GM23338 (cell line): ENCODE measurements at regions not wholly inside any gene's neighbourhood (a gene's known extent, or its start where the extent isn't known, plus 50 kb on each side); places are given as distances from the start of the nearest gene placed in this dataset.
A peak's percentile ranks its signal among the peaks of the same experiment; 100 is the strongest.

Experiments used
- ATAC-seq: fragments of 200-7000 bp; cut with Tn5 transposase; 3 replicates; pipeline ENCODE4 v1.9.1; 2020
- DNase-seq: peaks from one replicate; pipeline ENCODE4 v3.0.0-alpha.2; 2015; ENCODE audit warnings: low spot score
- H2AFZ ChIP-seq: fragments of 200-600 bp; sonication (generic); 2 replicates; pipeline ENCODE4 v1.8.0; 2016; ENCODE audit warnings: antibody characterized with exemption, mild to moderate bottlenecking, moderate library complexity
- H3F3A ChIP-seq: fragments of 200-600 bp; sonication (generic); replicated peaks from 2 replicates; pipeline ENCODE4 v1.8.0; 2017; ENCODE audit warnings: antibody characterized with exemption, mixed run types, low read depth
- H3K27ac ChIP-seq: fragments of 200-600 bp; sonication (generic); 2 replicates; pipeline ENCODE4 v1.6.1; 2016; ENCODE audit warnings: low read depth
- H3K27me3 ChIP-seq: fragments of 200-600 bp; sonication (generic); 2 replicates; pipeline ENCODE4 v1.8.0; 2016; ENCODE audit warnings: mild to moderate bottlenecking, mixed run types, moderate library complexity; ENCODE audit not compliant: insufficient read depth
- H3K36me3 ChIP-seq: fragments of 200-600 bp; sonication (generic); 2 replicates; pipeline ENCODE4 v1.8.0; 2016; ENCODE audit warnings: mild to moderate bottlenecking; ENCODE audit not compliant: insufficient read depth
- H3K4me1 ChIP-seq: fragments of 200-600 bp; sonication (generic); 2 replicates; pipeline ENCODE4 v1.8.0; 2016; ENCODE audit warnings: mild to moderate bottlenecking, moderate library complexity; ENCODE audit not compliant: insufficient read depth
- H3K4me2 ChIP-seq: fragments of 200-600 bp; sonication (generic); 2 replicates; pipeline ENCODE4 v1.7.1; 2017; ENCODE audit warnings: mixed run types
- H3K4me3 ChIP-seq: fragments of 200-600 bp; sonication (generic); 2 replicates; pipeline ENCODE4 v1.6.1; 2016; ENCODE audit warnings: mixed run types
- H3K79me2 ChIP-seq: fragments of 200-600 bp; sonication (generic); replicated peaks from 2 replicates; pipeline ENCODE4 v1.8.0; 2017; ENCODE audit warnings: mild to moderate bottlenecking; ENCODE audit not compliant: insufficient read depth
- H3K9me2 ChIP-seq: fragments of 200-600 bp; sonication (generic); 2 replicates; pipeline ENCODE4 v1.8.0; 2017; ENCODE audit not compliant: insufficient read depth
- H4K20me1 ChIP-seq: fragments of 200-600 bp; sonication (generic); replicated peaks from 2 replicates; pipeline ENCODE4 v1.8.0; 2017; ENCODE audit warnings: mild to moderate bottlenecking; ENCODE audit not compliant: insufficient read depth
- H3K27ac Mint-ChIP-seq: 2 replicates; pipeline ENCODE4 v1.8.0; 2020; ENCODE audit warnings: inconsistent platforms, mild to moderate bottlenecking, moderate library complexity, mixed read lengths
- H3K27me3 Mint-ChIP-seq: 3 replicates; pipeline ENCODE4 v1.8.0; 2022; ENCODE audit warnings: low read depth, mild to moderate bottlenecking, moderate library complexity, mixed read lengths, inconsistent platforms; ENCODE audit not compliant: insufficient read depth, poor library complexity
- H3K36me3 Mint-ChIP-seq: 3 replicates; pipeline ENCODE4 v1.8.0; 2021; ENCODE audit warnings: low read depth, mild to moderate bottlenecking, inconsistent platforms, moderate library complexity, mixed read lengths
- H3K4me1 Mint-ChIP-seq: 3 replicates; pipeline ENCODE4 v1.8.0; 2020; ENCODE audit warnings: mild to moderate bottlenecking, inconsistent platforms, mixed read lengths
- H3K4me3 Mint-ChIP-seq: 3 replicates; pipeline ENCODE4 v1.8.0; 2021; ENCODE audit warnings: moderate library complexity, mild to moderate bottlenecking, inconsistent platforms, mixed read lengths
- H3K9me3 Mint-ChIP-seq: 3 replicates; pipeline ENCODE4 v1.8.0; 2020; ENCODE audit warnings: moderate library complexity, mild to moderate bottlenecking, inconsistent platforms, mixed read lengths
- EZH2 ChIP-seq: fragments of 200-600 bp; sonication (generic); IDR thresholded peaks from one replicate; pipeline ENCODE4 v1.8.0; 2017; ENCODE audit warnings: antibody characterized with exemption, mild to moderate bottlenecking, low read depth; ENCODE audit not compliant: unreplicated experiment
- EZH2phosphoT487 ChIP-seq: fragments of 200-600 bp; sonication (generic); IDR thresholded peaks from one replicate; pipeline ENCODE4 v1.8.1; 2018; ENCODE audit warnings: antibody characterized with exemption; ENCODE audit not compliant: unreplicated experiment
- JUNB ChIP-seq: IDR thresholded peaks from one replicate; pipeline ENCODE4 v1.6.1; 2016; ENCODE audit warnings: antibody characterized with exemption; ENCODE audit not compliant: unreplicated experiment
- NANOG ChIP-seq: IDR thresholded peaks from 2 replicates; pipeline ENCODE4 v1.6.1; 2016; ENCODE audit warnings: antibody characterized with exemption, borderline replicate concordance
- POLR2AphosphoS5 ChIP-seq: IDR thresholded peaks from 2 replicates; pipeline ENCODE4 v1.6.1; 2016; ENCODE audit warnings: antibody characterized with exemption, low read depth
- REST ChIP-seq: IDR thresholded peaks from one replicate; pipeline ENCODE4 v1.6.1; 2018; ENCODE audit warnings: antibody characterized with exemption; ENCODE audit not compliant: unreplicated experiment
- STAT1 ChIP-seq: IDR thresholded peaks from one replicate; pipeline ENCODE4 v1.6.1; 2016; ENCODE audit warnings: antibody characterized with exemption; ENCODE audit not compliant: unreplicated experiment
- ZNF331 ChIP-seq: fragments of 250-450 bp; sonication (Bioruptor Pico); IDR thresholded peaks from 2 replicates; pipeline ENCODE4 v1.5.0; 2020; ENCODE audit warnings: low read depth, mild to moderate bottlenecking, moderate library complexity
- ZNF462 ChIP-seq: fragments of 250-450 bp; sonication (Bioruptor Pico); IDR thresholded peaks from 2 replicates; pipeline ENCODE4 v1.5.0; 2020; ENCODE audit warnings: mild to moderate bottlenecking, moderate library complexity
- TF ChIP-seq, protein P1 (sequence below): IDR thresholded peaks from 2 replicates; pipeline ENCODE4 v1.6.1; 2016; ENCODE audit warnings: antibody characterized with exemption

DNA sequence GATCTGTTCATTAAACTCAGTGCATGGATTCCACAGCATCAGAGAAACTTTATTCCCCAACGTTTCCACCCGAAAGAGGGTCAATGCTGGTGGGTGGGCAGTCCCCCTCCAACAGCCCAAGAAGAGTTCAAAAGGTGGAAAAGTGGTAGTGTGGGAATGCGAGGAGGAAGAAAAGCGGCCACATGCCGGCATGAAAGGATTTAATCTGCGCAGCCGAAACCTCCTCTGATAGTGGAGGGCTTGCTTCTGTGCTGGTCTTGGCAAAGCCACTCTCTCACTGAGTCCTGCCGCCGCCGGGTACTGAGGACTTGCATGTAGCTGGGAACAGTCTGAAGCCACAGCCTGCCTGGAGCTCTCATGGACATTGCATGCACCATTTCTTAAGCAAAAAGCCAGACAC lies 136.2 kb upstream of the ZNF536 start:
- no peaks in the 10 kb centered on the region for H3K9me3 Mint-ChIP-seq
- H4K20me1 ChIP-seq = no peaks in the 10 kb centered on the region
- no peak overlapping the region for H3K4me3 Mint-ChIP-seq
- no peak overlapping the region for H3K4me2 ChIP-seq
- TF ChIP-seq JUNB (no peak), STAT1 (no peak), REST (no peak), ZNF331 (no peak), EZH2 (no peak)
- TF ChIP-seq, protein P1, sequence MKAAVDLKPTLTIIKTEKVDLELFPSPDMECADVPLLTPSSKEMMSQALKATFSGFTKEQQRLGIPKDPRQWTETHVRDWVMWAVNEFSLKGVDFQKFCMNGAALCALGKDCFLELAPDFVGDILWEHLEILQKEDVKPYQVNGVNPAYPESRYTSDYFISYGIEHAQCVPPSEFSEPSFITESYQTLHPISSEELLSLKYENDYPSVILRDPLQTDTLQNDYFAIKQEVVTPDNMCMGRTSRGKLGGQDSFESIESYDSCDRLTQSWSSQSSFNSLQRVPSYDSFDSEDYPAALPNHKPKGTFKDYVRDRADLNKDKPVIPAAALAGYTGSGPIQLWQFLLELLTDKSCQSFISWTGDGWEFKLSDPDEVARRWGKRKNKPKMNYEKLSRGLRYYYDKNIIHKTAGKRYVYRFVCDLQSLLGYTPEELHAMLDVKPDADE = no peak
- no peaks in the 10 kb centered on the region for H3K9me2 ChIP-seq
- ATAC-seq (peak; percentile 74), DNase-seq (peak; percentile 40)
- no peak overlapping the region for H3K4me3 ChIP-seq
- H3K27me3 ChIP-seq = peaks cover 13% of the 10 kb centered on the region
- no peak overlapping the region for H3K27ac Mint-ChIP-seq
- H3K36me3 ChIP-seq = no peaks in the 10 kb centered on the region
- no peaks in the 10 kb centered on the region for H3K4me1 ChIP-seq
- H3K79me2 ChIP-seq = no peaks in the 10 kb centered on the region
- peak overlapping the region; percentile 91; the same call in 1 of the 2 replicates for H2AFZ ChIP-seq
- peaks cover 20% of the 10 kb centered on the region for H3K27me3 Mint-ChIP-seq
- H3K4me1 Mint-ChIP-seq = peaks cover 41% of the 10 kb centered on the region
- H3K36me3 Mint-ChIP-seq = no peaks in the 10 kb centered on the region
- H3K27ac ChIP-seq = no peak overlapping the region
- no peaks in the 10 kb centered on the region for H3F3A ChIP-seq

GRCh38 chr19:30236587-30236986 lies 135.6 kb upstream of the ZNF536 start:
- ATAC-seq (no peak), DNase-seq (no peak)
- H4K20me1 ChIP-seq = no peaks in the 10 kb centered on the region
- Mint-ChIP-seq H3K9me3 (no peaks in the 10 kb centered on the region; the same call in 2 of the 3 replicates), H3K4me3 (no peak overlapping the region), H3K27ac (no peak overlapping the region), H3K36me3 (no peaks in the 10 kb centered on the region), H3K27me3 (peaks cover 14% of the 10 kb centered on the region), H3K4me1 (peaks cover 35% of the 10 kb centered on the region)
- H3K79me2 ChIP-seq = no peaks in the 10 kb centered on the region
- H3F3A ChIP-seq = no peaks in the 10 kb centered on the region
- H3K27me3 ChIP-seq = peaks cover 6% of the 10 kb centered on the region; the same call in 1 of the 2 replicates
- no peaks in the 10 kb centered on the region for H3K36me3 ChIP-seq
- no peak overlapping the region for H2AFZ ChIP-seq
- TF ChIP-seq EZH2phosphoT487 (no peak), NANOG (no peak), EZH2 (no peak), ZNF462 (CRISPR knock-in tag) (no peak), POLR2AphosphoS5 (no peak)
- no peak overlapping the region for H3K27ac ChIP-seq
- H3K4me2 ChIP-seq = no peak overlapping the region
- H3K4me3 ChIP-seq = no peak overlapping the region
- H3K4me1 ChIP-seq = no peaks in the 10 kb centered on the region
- no peaks in the 10 kb centered on the region for H3K9me2 ChIP-seq
